Ovary (tissue), 7 donors: ENCODE measurements at regions not wholly inside any gene's neighbourhood (a gene's known extent, or its start where the extent isn't known, plus 50 kb on each side); places are given as distances from the start of the nearest gene placed in this dataset.

Experiments
- DNase-seq, 5 donors: peaks; one replicate each; pipeline ENCODE4 v3.0.0-alpha.2; 2019 to 2020
- H3K27ac ChIP-seq, 2 donors: fragments of 200-600 bp; one replicate each; pipeline versions ENCODE4 v1.5.1 to v1.8.0; 2019 to 2022
- H3K27me3 ChIP-seq: fragments of 200-600 bp; one replicate; pipeline ENCODE4 v1.8.0; 2022
- H3K36me3 ChIP-seq: fragments of 200-600 bp; sonication (generic); one replicate; pipeline ENCODE4 v1.5.1; 2019
- H3K4me1 ChIP-seq: one replicate; pipeline ENCODE4 v1.8.1; 2013; ENCODE audit warnings: mild to moderate bottlenecking, moderate library complexity; ENCODE audit not compliant: insufficient read depth
- H3K4me3 ChIP-seq: fragments of 200-600 bp; sonication (generic); one replicate; pipeline ENCODE4 v1.5.1; 2017
- H3K9me3 ChIP-seq, 2 donors: fragments of 200-600 bp in 1 of 2; sonication (generic) in 1 of 2; one replicate each; pipeline versions ENCODE4 v1.5.1 to v1.8.1; 2013 to 2019; ENCODE audit warnings: mild to moderate bottlenecking in 1 of 2, moderate library complexity in 1 of 2
- EP300 ChIP-seq: sonication (generic); formaldehyde crosslinking; IDR thresholded peaks from one replicate; pipeline ENCODE4 v1.6.1; 2017; ENCODE audit warnings: antibody characterized with exemption
- POLR2A ChIP-seq: fragments of 450-650 bp; IDR thresholded peaks from one replicate; pipeline ENCODE4 v1.6.1; 2017; ENCODE audit warnings: antibody characterized with exemption, mild to moderate bottlenecking, moderate library complexity
- WGBS, 3 donors: extraction: QIAGEN DNeasy Blood & Tissue Kit in 1 of 3; methylation state at CpG; one replicate each; pipeline versions ENCODE4 v1.1.5 to v1.1.7; 2013 to 2017; 5-methylcytosine and 5-hydroxymethylcytosine counted together
- intact Hi-C, 4 donors: fragments of 100-400 bp; cut with DNase I; formaldehyde crosslinking; loops; one replicate each; pipeline versions ENCODE4 v1.11.0 to v1.15.1; 2022 to 2023
- TF ChIP-seq, protein P1 (sequence below), 3 donors: fragments of 450-650 bp in 2 of 3; fragments of 200-600 bp in 1 of 3; IDR thresholded peaks; one replicate each; pipeline versions ENCODE4 v1.5.1 to v1.8.0; 2016 to 2022; ENCODE audit warnings: antibody characterized with exemption in 3 of 3, mild to moderate bottlenecking in 1 of 3
- donor health status: DM: no; HTN: no; CAD: no; lungs with moderate emphysema.
- donor health status: DM: no; HTN: no; CAD: no.
- donor health status: Bipolar disorder and iron deficiency.
- donor health status: DM: no; HTN: no; CAD: no.
- donor health status: DM: yes; HTN: yes; CAD: no.

DNA sequence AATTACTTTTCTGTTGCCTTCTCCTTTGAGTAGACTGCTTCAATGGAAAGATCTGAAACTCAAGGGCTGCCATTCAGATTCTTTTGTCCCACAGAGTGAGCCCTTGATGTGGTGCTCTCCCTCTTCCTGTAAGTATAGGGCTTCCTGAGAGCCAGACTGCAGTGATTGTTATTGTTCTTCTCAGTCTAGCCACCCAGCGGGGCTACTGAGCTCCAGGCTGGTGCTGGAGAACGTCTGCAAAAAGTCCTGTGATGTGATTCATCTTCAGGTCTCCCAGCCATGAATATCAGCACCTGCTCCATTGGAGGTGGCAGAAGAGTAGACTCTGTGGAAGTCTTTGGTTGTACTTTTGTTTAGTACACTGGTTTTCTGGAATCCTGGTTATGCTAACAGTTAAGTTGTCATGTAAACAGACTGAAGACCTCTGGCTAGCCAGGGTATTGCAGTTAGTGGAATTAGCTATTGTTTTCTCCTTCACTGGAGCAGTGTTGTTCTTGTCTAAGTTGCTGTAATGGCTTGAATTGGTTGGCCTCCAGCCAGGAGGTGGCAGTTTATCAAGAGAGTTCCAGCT, 240.9 kb downstream of the COL12A1 start:
- Histone ChIP-seq H3K4me3 (no peak overlapping the region), H3K27ac (no peak overlapping the region), H3K9me3 (no peaks in the 10 kb centered on the region), H3K36me3 (no peaks in the 10 kb centered on the region), H3K27me3 (no peaks in the 10 kb centered on the region), H3K4me1 (no peaks in the 10 kb centered on the region)
- TF ChIP-seq POLR2A (no peak), EP300 (no peak)
- TF ChIP-seq, protein P1, sequence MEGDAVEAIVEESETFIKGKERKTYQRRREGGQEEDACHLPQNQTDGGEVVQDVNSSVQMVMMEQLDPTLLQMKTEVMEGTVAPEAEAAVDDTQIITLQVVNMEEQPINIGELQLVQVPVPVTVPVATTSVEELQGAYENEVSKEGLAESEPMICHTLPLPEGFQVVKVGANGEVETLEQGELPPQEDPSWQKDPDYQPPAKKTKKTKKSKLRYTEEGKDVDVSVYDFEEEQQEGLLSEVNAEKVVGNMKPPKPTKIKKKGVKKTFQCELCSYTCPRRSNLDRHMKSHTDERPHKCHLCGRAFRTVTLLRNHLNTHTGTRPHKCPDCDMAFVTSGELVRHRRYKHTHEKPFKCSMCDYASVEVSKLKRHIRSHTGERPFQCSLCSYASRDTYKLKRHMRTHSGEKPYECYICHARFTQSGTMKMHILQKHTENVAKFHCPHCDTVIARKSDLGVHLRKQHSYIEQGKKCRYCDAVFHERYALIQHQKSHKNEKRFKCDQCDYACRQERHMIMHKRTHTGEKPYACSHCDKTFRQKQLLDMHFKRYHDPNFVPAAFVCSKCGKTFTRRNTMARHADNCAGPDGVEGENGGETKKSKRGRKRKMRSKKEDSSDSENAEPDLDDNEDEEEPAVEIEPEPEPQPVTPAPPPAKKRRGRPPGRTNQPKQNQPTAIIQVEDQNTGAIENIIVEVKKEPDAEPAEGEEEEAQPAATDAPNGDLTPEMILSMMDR (IDR thresholded peaks at IDR 0.05) = no peak
- WGBS, 3 donors = 74 to 81% (median 81%) methylated on average over 2 of the region's 2 CpGs
- intact Hi-C loops = no loop called here
- DNase-seq = no peak

- no peak for DNase-seq
- Histone ChIP-seq H3K27me3 (no peaks in the 10 kb centered on the region), H3K36me3 (no peaks in the 10 kb centered on the region), H3K27ac (no peak overlapping the region), H3K4me3 (no peak overlapping the region), H3K4me1 (no peaks in the 10 kb centered on the region), H3K9me3 (no peaks in the 10 kb centered on the region)
- WGBS, 3 donors = 90 to 93% (median 92%) methylated on average over 8 of the region's 8 CpGs
- TF ChIP-seq, protein P1 (IDR thresholded peaks at IDR 0.05) = no peak
- TF ChIP-seq POLR2A (no peak), EP300 (no peak)
- intact Hi-C loops = no loop called here
These were observed 249.1 kb downstream of the COL12A1 start for GRCh38 chr6:74956559-74957428.

GRCh38 chr6:74953708-74954107, 252.1 kb downstream of the COL12A1 start:
- Histone ChIP-seq H3K36me3 (no peaks in the 10 kb centered on the region), H3K4me3 (no peak overlapping the region), H3K4me1 (no peaks in the 10 kb centered on the region), H3K9me3 (no peaks in the 10 kb centered on the region), H3K27me3 (no peaks in the 10 kb centered on the region), H3K27ac (no peak overlapping the region)
- TF ChIP-seq, protein P1 (IDR thresholded peaks at IDR 0.05) = no peak
- 79 to 92% (median 85%) methylated on average over 3 of the region's 3 CpGs for WGBS, 3 donors
- intact Hi-C loops = no loop called here
- no peak for DNase-seq

- H3K9me3 ChIP-seq = no peaks in the 10 kb centered on the region
- H3K27me3 ChIP-seq = no peaks in the 10 kb centered on the region
- DNase-seq = no peak
- WGBS, 3 donors = 52 to 69% (median 60%) methylated on average over 2 of the region's 2 CpGs
- H3K27ac ChIP-seq = no peak overlapping the region
- intact Hi-C loops = no loop called here
- no peak overlapping the region for H3K4me3 ChIP-seq
- TF ChIP-seq POLR2A = no peak
- no peak for TF ChIP-seq EP300
- TF ChIP-seq, protein P1 (IDR thresholded peaks at IDR 0.05) = no peak
- no peaks in the 10 kb centered on the region for H3K36me3 ChIP-seq
- H3K4me1 ChIP-seq = no peaks in the 10 kb centered on the region
These were observed 258.9 kb downstream of the COL12A1 start for GRCh38 chr6:74946961-74947360.
